ENCODE measurements at regions not wholly inside any gene's neighbourhood (a gene's known extent, or its start where the extent isn't known, plus 50 kb on each side); places are given as distances from the start of the nearest gene placed in this dataset.

DNA sequence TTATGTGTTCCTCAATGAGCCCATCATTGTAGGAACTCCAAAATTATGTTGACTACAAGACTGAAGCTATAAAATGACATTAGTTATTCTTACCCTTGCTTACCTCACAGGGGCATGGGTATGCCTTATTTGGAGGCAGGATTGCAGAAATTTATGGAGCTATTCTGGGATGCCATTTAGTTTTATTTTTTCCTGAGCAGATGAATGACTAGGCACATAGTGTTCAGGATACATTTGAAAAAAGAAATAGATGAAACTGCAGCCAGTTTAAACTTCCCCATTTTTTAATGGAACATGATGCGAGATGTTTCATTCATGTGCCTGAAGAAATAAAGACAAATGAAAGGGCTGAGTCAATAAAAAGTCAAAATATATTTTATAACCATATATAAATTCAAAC is 399.2 kb upstream of the JAG1 start:
- Histone ChIP-seq H3K36me3 (ENCODE audit: control insufficient read depth, insufficient read depth, low read length) (no peaks in the 10 kb centered on the region), H3K27me3 (ENCODE audit: control insufficient read depth, insufficient read depth, low read length) (no peaks in the 10 kb centered on the region), H3K9me3 (ENCODE audit: control insufficient read depth, low read length) (no peaks in the 10 kb centered on the region), H3K9ac (ENCODE audit: low read length) (no peak overlapping the region), H3K4me1 (ENCODE audit: control insufficient read depth, insufficient read depth, low read length) (no peaks in the 10 kb centered on the region), H3K4me3 (ENCODE audit: low read length) (no peak overlapping the region)

DNA sequence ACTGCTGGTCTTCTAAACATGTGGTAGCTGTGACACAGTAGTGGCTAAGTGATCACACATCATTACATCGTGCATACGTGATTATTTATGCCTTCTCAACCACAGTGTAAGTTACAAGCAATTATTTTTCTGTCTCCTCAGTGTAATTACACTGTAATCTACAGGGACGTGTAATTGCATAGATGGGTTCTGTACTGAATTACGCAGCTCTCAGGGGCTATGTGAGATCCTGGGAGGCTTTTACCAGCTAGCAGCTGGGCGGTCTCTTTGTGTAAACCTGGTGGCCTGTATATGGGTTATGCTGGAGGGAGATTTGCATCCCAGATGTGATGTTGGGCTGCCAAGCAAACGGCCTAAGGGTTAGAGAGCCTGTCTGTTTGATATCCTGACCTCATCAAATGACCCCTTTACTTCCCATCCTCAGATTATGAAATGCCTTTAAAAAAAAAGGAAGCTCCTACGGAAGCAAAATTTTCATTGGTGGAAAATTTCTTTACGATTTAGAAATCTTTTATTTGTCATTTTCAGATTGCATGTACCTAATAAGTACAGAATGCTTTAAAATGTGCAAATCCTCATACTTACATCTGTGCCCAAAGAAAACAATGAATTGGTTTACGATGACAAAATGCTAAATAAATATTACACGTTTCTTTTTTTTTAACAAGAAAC is 402.8 kb upstream of the JAG1 start:
- Histone ChIP-seq H3K9me3 (ENCODE audit: control insufficient read depth, low read length) (no peaks in the 10 kb centered on the region), H3K9ac (ENCODE audit: low read length) (no peak overlapping the region), H3K36me3 (ENCODE audit: control insufficient read depth, insufficient read depth, low read length) (no peaks in the 10 kb centered on the region), H3K27me3 (ENCODE audit: control insufficient read depth, insufficient read depth, low read length) (no peaks in the 10 kb centered on the region), H3K4me1 (ENCODE audit: control insufficient read depth, insufficient read depth, low read length) (no peaks in the 10 kb centered on the region), H3K4me3 (ENCODE audit: low read length) (no peak overlapping the region)

DNA sequence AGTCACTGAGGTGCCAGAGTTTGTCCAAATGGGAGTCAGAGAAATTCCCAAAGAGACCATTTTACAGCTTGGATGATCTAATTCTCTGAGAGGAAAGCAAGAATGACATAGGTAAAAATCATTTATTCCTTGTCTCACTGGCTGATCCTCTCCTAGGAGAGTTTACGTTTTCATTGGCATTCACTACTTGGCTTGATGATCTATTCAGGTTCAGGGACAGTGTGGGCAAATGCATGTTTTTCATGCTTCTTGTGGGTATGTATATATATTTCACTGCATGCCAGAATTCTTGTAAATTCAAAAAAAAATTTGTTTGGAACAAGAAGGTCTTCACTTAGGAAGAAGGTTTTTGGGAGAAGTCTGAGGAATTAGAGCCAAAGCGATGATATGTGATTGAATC is 403.4 kb upstream of the JAG1 start:
- Histone ChIP-seq H3K27me3 (ENCODE audit: control insufficient read depth, insufficient read depth, low read length) (no peaks in the 10 kb centered on the region), H3K4me1 (ENCODE audit: control insufficient read depth, insufficient read depth, low read length) (no peaks in the 10 kb centered on the region), H3K36me3 (ENCODE audit: control insufficient read depth, insufficient read depth, low read length) (no peaks in the 10 kb centered on the region)

DNA sequence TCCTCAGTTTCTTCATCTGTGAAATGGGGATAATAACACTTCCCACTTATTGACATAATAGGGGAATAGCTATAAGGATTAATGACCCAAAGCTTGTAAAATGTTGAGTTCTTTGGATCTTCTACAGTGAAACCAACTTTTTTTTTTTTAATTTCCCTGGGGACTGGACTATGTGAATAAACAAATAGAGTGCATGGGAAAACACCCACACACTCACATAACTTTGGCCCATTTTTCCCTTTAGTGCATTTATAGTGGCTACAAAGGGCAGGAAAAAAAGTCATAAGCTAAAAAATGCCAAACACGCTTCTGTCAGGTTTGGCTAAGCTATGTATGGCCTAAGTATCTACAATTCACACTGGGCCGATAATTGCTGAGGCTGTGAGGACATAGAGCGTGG is 406.2 kb upstream of the JAG1 start:
- Histone ChIP-seq H3K4me3 (ENCODE audit: low read length) (no peak overlapping the region), H3K36me3 (ENCODE audit: control insufficient read depth, insufficient read depth, low read length) (no peaks in the 10 kb centered on the region), H3K4me1 (ENCODE audit: control insufficient read depth, insufficient read depth, low read length) (no peaks in the 10 kb centered on the region), H3K9me3 (ENCODE audit: control insufficient read depth, low read length) (no peaks in the 10 kb centered on the region), H3K9ac (ENCODE audit: low read length) (no peak overlapping the region), H3K27me3 (ENCODE audit: control insufficient read depth, insufficient read depth, low read length) (no peaks in the 10 kb centered on the region)

More for the DNA sequence above, 403.4 kb upstream of the JAG1 start:
- H3K9me3 ChIP-seq (ENCODE audit: control insufficient read depth, low read length): no peaks in the 10 kb centered on the region
- no peak overlapping the region for H3K4me3 ChIP-seq (ENCODE audit: low read length)
- no peak overlapping the region for H3K9ac ChIP-seq (ENCODE audit: low read length)

DNA sequence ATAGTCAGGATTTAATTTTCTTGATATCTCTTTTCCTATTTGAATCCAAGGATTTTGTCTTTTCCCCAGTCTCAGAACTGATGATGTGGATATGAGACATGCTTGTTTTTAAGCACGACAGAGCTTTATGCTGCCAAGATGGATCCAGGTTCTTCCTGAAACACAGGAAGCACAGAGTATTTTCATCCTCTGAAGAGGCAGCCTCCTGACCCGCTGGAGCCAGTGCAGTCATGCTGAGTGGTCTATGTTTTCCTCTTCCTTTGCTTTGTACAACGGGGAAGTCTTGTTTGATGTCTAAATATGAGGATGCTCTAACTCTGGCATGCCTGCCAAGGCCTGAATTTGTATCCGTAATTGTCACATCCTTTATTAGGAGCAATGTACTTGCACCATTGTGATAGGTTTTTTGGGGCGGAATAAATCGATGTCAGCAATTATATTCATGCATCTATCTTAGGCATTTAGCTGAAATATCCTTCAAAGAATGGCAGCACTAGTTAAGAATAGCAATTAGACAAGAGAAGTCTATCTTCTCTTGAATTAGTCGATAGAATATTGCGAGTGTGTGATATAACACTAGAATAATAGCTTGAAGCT is 407.1 kb upstream of the JAG1 start:
- Histone ChIP-seq H3K4me1 (ENCODE audit: control insufficient read depth, insufficient read depth, low read length) (no peaks in the 10 kb centered on the region), H3K27me3 (ENCODE audit: control insufficient read depth, insufficient read depth, low read length) (no peaks in the 10 kb centered on the region), H3K9me3 (ENCODE audit: control insufficient read depth, low read length) (no peaks in the 10 kb centered on the region), H3K4me3 (ENCODE audit: low read length) (no peak overlapping the region), H3K36me3 (ENCODE audit: control insufficient read depth, insufficient read depth, low read length) (no peaks in the 10 kb centered on the region), H3K9ac (ENCODE audit: low read length) (no peak overlapping the region)

DNA sequence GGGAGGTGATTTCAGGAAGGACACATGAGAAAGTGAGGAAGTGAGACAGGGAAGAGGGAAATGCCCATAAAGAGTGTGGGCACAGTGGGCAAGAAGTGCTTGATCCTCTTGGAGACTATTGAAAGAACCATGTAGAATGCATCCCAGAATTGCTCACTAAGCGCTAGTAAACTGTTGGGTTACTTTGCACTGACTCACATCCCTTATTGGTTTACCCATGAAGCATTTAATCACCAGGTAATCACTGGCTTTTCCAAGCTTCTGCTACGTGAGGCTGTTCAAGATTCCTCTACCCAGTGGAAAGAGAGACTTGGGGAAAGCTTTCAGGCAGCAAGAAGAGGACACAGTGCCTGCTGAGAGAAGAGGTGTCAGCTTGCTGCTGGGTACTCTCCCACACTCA is 410.0 kb upstream of the JAG1 start:
- no peaks in the 10 kb centered on the region for H3K27me3 ChIP-seq (ENCODE audit: control insufficient read depth, insufficient read depth, low read length)
- H3K9ac ChIP-seq (ENCODE audit: low read length): no peak overlapping the region
- H3K9me3 ChIP-seq (ENCODE audit: control insufficient read depth, low read length): no peaks in the 10 kb centered on the region
- H3K4me1 ChIP-seq (ENCODE audit: control insufficient read depth, insufficient read depth, low read length): no peaks in the 10 kb centered on the region
- no peak overlapping the region for H3K4me3 ChIP-seq (ENCODE audit: low read length)
- H3K36me3 ChIP-seq (ENCODE audit: control insufficient read depth, insufficient read depth, low read length): no peaks in the 10 kb centered on the region

DNA sequence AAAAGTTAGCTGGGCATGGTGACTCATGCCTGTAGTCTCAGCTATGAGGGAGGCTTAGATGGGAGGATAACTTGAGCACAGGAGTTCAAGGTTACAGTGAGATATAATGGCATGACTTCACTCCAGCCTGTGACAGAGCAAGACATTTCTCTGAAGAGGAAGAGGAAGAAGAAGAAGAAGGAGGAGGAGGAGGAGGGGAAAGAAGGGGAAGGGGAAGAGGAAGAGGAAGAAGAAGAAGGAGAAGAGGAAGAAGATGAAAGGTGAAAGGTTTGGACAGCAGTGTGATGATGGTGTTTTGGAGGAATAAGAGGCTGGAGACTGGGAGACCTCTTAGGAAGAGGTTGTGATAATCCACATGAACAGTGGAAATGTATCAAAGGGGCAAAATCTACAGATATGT is 410.7 kb upstream of the JAG1 start:
- Histone ChIP-seq H3K9me3 (ENCODE audit: control insufficient read depth, low read length) (no peaks in the 10 kb centered on the region), H3K27me3 (ENCODE audit: control insufficient read depth, insufficient read depth, low read length) (no peaks in the 10 kb centered on the region), H3K4me1 (ENCODE audit: control insufficient read depth, insufficient read depth, low read length) (no peaks in the 10 kb centered on the region), H3K9ac (ENCODE audit: low read length) (no peak overlapping the region), H3K4me3 (ENCODE audit: low read length) (no peak overlapping the region), H3K36me3 (ENCODE audit: control insufficient read depth, insufficient read depth, low read length) (no peaks in the 10 kb centered on the region)

DNA sequence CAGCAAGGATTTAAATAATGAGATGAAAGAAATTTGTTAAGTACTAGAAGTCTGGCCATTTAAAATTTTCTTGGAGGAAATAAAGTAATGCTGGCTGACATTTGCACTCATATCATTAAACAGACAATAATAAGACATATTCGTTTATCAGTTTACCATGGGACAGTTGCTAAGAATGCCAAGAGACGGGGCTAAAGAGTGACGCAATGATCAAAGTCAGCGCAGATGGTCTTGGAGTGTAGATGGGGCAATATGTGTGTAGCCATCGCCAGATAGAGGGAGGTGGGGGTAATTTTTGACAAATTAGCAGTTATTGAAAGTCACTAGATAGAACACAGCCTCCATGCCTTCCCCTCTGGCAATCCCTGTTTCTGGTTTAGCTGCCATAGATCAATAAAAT is 413.2 kb upstream of the JAG1 start:
- Histone ChIP-seq H3K4me1 (ENCODE audit: control insufficient read depth, insufficient read depth, low read length) (no peaks in the 10 kb centered on the region), H3K27me3 (ENCODE audit: control insufficient read depth, insufficient read depth, low read length) (no peaks in the 10 kb centered on the region), H3K9me3 (ENCODE audit: control insufficient read depth, low read length) (no peaks in the 10 kb centered on the region), H3K36me3 (ENCODE audit: control insufficient read depth, insufficient read depth, low read length) (no peaks in the 10 kb centered on the region), H3K4me3 (ENCODE audit: low read length) (no peak overlapping the region), H3K9ac (ENCODE audit: low read length) (no peak overlapping the region)

DNA sequence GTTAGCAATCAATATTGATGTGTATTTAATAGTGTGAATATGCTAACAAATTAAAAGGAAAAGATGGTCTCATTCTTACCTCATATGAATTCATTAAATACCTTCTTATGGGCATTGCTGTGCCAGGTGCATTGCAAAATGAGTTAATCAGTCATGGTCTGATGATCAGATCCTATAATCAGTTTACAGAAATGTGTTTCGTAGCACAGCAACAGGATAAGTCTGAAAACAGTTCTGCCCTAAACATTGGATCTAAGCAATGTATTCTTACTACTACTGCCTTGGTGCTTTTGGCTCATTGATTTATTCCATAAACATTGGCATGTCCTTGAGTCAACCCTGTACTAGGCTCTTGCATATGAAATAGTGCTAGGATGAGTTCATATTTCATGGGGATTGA is 417.0 kb upstream of the JAG1 start:
- H3K27me3 ChIP-seq (ENCODE audit: control insufficient read depth, insufficient read depth, low read length): no peaks in the 10 kb centered on the region
- H3K9ac ChIP-seq (ENCODE audit: low read length): no peak overlapping the region
- H3K9me3 ChIP-seq (ENCODE audit: control insufficient read depth, low read length): no peaks in the 10 kb centered on the region
- no peak overlapping the region for H3K4me3 ChIP-seq (ENCODE audit: low read length)
- H3K36me3 ChIP-seq (ENCODE audit: control insufficient read depth, insufficient read depth, low read length): no peaks in the 10 kb centered on the region
- no peaks in the 10 kb centered on the region for H3K4me1 ChIP-seq (ENCODE audit: control insufficient read depth, insufficient read depth, low read length)

DNA sequence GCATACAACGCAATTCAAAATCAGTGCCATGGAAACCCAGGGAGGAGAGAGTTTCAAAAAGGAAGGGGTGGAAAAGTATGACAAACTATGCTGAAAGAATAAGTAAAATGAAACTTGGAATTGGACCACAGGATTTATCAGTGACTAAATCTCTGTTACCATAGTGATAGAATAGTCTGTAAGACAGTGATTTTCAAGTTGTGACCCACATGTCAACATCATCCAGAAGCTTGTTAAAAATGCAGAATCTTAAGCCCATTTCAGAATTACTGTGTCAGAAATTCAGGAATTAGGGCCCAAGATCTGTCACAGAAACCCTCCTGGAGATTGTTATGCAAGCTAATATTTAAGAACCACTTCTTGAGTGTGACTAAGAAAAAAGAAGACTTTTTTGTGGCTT is 417.7 kb upstream of the JAG1 start:
- no peaks in the 10 kb centered on the region for H3K36me3 ChIP-seq (ENCODE audit: control insufficient read depth, insufficient read depth, low read length)
- H3K9me3 ChIP-seq (ENCODE audit: control insufficient read depth, low read length): no peaks in the 10 kb centered on the region
- H3K4me1 ChIP-seq (ENCODE audit: control insufficient read depth, insufficient read depth, low read length): no peaks in the 10 kb centered on the region
- no peak overlapping the region for H3K9ac ChIP-seq (ENCODE audit: low read length)
- no peak overlapping the region for H3K4me3 ChIP-seq (ENCODE audit: low read length)
- H3K27me3 ChIP-seq (ENCODE audit: control insufficient read depth, insufficient read depth, low read length): no peaks in the 10 kb centered on the region

DNA sequence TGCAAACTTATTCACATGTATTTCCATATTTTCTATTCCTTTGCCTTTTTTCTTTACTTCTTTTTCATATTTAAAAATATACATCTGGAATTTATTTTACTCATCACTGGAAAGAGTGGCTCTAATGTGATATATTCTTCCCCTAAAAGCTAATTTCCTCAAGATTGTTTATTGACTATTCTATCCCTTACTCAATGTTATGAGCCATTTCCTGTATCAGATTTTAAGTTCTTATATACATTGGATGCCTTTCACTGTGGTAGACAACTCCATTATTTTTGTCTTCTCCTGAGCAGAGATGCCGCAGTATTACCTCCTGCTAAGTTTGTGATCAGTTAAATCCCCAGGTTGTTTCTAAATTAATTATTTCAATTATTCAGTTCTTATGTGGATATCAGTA is 418.4 kb upstream of the JAG1 start:
- no peaks in the 10 kb centered on the region for H3K27me3 ChIP-seq (ENCODE audit: control insufficient read depth, insufficient read depth, low read length)
- H3K9ac ChIP-seq (ENCODE audit: low read length): no peak overlapping the region
- no peaks in the 10 kb centered on the region for H3K4me1 ChIP-seq (ENCODE audit: control insufficient read depth, insufficient read depth, low read length)
- no peak overlapping the region for H3K4me3 ChIP-seq (ENCODE audit: low read length)
- no peaks in the 10 kb centered on the region for H3K36me3 ChIP-seq (ENCODE audit: control insufficient read depth, insufficient read depth, low read length)
- no peaks in the 10 kb centered on the region for H3K9me3 ChIP-seq (ENCODE audit: control insufficient read depth, low read length)

DNA sequence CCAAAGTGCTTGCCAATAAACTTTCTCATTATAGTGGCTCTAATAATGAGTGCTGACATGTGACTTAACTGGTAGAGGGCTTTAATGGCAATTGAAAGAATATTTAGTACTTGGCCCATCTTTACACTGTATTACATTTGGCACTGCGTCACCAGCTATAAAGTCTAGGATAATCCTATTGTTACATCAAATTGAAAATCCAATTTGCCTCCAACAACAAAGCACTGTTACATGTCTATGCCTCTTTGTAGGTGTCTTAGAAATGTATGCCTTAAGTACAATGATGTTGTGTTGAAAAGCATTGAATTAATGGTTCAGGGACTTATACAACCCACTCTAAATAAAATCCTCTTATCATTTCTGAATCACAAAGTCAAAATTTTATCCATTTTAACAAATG is 420.4 kb upstream of the JAG1 start:
- H3K36me3 ChIP-seq (ENCODE audit: control insufficient read depth, insufficient read depth, low read length): no peaks in the 10 kb centered on the region
- H3K4me1 ChIP-seq (ENCODE audit: control insufficient read depth, insufficient read depth, low read length): no peaks in the 10 kb centered on the region
- no peaks in the 10 kb centered on the region for H3K9me3 ChIP-seq (ENCODE audit: control insufficient read depth, low read length)
- no peak overlapping the region for H3K9ac ChIP-seq (ENCODE audit: low read length)
- no peaks in the 10 kb centered on the region for H3K27me3 ChIP-seq (ENCODE audit: control insufficient read depth, insufficient read depth, low read length)
- no peak overlapping the region for H3K4me3 ChIP-seq (ENCODE audit: low read length)

DNA sequence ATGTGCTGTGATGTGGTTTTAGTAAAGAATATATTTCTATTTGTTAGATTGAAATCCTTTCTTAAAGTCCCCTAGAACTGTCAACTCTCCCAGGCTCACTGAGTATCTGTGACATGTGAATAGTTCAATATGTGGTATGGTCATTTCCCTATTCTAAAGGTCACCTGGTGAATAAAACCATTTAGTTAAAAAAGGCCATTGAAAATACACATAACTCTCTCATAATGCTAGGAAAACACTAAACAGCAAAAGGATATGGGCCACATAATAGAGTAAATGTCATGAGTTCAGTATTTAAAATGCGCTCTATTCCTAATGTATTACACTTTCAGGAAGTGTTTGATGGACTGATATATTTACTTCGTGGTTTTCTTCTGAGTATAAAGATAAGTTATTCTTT is 420.9 kb upstream of the JAG1 start:
- H3K4me3 ChIP-seq (ENCODE audit: low read length): no peak overlapping the region
- H3K36me3 ChIP-seq (ENCODE audit: control insufficient read depth, insufficient read depth, low read length): no peaks in the 10 kb centered on the region
- no peaks in the 10 kb centered on the region for H3K27me3 ChIP-seq (ENCODE audit: control insufficient read depth, insufficient read depth, low read length)
- H3K4me1 ChIP-seq (ENCODE audit: control insufficient read depth, insufficient read depth, low read length): no peaks in the 10 kb centered on the region
- no peaks in the 10 kb centered on the region for H3K9me3 ChIP-seq (ENCODE audit: control insufficient read depth, low read length)
- no peak overlapping the region for H3K9ac ChIP-seq (ENCODE audit: low read length)

Data from mucosa of stomach (tissue), 1 donor.